A172 (cell line): ENCODE measurements at regions not wholly inside any gene's neighbourhood (a gene's known extent, or its start where the extent isn't known, plus 50 kb on each side); places are given as distances from the start of the nearest gene placed in this dataset.
A peak's percentile ranks its signal among the peaks of the same experiment; 100 is the strongest.
"Not testable (repeated sequence)": the region's sequence is repeated elsewhere in the genome, so short reads cannot be mapped to it uniquely, and the experiment has no call there.

Experiments used
- DNase-seq: peaks from one replicate; pipeline ENCODE4 v3.0.0-alpha.2; 2015; ENCODE audit warnings: low spot score

DNA sequence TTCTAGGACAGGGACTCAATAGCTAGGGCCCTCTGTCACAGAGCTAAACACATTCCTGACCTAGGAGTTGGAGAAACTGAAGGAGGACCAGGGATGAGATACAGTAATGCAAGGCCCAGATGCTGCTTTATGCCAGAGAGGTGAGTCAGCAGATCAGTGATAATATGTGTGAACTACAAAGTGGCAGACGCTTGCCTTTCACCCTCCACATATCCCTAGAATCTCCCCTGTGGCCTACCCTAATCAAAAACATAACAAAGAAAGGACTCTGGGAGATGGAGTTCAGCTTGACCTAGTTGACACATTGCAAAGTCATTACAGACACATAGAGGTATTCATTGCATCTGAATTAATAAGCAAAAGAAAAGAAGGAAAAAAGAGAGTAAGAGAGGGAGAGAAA, 417.6 kb upstream of the DYNLRB2 start:
- no peak for DNase-seq

DNA sequence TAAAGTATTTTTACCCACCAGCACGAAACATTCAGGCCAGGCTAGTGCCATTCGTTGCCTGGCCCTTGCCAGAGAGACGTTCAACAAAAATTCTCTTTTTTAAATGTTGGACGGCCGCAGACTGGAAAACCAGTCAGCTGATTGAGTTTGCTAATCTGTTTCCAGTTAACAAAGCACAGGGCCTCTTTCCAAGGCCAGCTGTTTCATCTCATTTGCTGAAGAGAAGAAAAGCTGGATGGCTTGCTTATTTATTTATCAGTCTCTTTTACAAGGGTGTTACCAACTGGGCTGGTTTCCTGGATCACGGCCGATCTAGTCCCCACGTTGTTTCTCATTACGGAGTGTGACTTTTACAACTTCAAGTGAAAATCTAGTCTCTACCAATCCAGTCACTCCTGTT, 418.7 kb upstream of the DYNLRB2 start:
- DNase-seq, result no peak

DNA sequence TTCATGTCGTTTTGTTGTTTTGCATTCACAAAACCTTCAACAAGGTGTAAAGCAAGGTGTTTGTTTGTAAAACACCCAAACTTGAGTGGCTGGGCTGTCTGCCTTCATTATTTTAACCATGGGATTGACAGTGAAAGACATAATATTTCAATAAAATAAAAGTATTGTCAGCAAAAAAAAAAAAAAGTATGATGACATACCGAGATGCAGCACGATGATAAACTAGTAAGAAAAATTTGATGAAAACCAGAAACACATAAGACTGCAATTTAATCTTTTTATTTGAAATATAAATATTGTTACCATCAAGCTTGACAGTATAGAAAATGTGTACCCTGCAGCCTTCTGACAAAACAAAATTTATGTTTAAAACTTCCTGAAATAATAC, 419.3 kb upstream of the DYNLRB2 start:
- DNase-seq, result no peak

- DNase-seq, result no peak
Measured at GRCh38 chr16:80120899-80121521, 419.8 kb upstream of the DYNLRB2 start.

DNA sequence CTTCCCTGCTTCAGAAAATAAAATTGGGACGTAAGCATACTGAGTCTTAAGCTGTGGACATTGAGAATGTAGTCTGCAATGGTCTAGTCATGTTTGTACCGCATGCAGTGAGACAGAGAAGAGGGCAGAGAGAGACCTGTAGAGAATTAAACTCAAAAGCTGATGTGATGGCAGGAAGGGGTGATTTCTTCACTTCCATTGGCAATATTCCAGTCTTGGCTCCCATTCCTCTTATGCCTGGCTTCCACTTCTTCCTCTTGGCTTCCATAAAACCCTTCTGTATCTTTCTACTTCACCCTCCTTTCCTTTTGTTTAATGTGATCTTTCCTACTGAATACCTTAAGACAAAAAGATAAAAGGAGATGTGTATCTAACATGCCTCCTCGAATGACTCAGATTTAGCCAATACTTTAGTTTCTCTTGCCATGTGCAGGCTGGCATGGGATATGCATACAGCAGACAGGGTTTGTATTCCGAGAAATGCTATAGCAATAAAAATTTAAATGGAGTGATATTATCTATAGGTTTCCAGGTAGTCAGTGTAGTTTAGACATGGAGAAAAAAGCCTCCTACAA, 423.1 kb upstream of the DYNLRB2 start:
- no peak for DNase-seq

DNA sequence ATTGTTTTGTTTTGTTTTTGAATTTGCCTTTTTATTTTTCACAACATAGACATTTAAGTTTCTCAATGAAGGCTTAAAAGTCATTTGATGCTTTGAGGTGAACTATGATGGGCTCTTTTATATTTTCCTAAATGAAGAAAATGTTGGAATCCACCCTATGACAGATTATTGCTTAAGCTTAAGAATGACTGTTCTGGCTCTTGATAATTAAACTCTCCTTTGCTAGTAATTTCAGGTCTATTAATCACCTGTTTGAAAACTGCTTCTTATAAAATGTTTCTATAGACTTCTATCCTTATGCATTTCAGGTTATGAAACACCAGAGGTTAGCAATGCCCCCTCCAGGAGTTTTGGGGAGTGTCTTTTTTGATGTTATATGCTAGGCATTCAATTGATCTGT, 424.1 kb upstream of the DYNLRB2 start:
- no peak for DNase-seq

DNA sequence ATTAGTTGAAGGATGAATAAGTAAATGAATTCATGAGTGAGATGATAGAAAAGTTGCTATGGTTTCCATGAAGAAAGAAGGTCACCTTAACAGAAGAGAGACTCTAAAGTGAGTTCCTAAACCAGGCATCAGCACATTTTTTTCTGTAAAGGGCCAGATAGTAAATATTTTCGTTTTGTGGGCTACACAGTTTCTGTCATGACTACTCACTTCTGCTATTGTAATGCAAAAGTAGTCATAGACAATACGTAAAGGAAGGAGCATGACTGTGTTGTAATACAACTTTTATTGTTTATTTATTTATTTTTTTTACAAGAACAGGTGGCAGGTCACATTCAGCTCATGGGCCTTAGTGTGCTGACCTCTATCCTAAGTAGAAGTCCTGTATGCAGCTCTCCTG, 426.1 kb upstream of the DYNLRB2 start:
- no peak for DNase-seq

- DNase-seq, result no peak
Measured at GRCh38 chr16:80113873-80114574, 426.8 kb upstream of the DYNLRB2 start.

- no peak for DNase-seq
Measured at GRCh38 chr16:80109581-80109980, 431.2 kb upstream of the DYNLRB2 start.

DNA sequence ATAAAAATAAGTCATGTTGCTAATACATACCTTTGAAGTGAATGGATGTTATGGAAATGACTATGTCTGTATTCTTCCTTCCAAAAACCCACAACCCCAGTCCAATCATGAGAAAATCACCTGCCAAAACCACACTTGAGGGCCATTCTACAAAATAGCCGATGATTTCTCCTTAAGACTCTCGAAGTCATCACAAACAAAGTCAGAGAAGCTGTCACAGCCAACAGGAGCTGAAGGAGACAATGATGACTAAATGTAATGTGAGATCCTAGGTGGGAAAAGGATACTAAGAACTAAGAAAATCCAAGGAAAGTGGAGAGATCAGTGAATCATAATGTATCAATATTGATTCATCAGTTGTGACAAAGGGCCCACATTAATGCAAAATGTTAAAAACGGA, 432.9 kb upstream of the DYNLRB2 start:
- DNase-seq, result no peak

GRCh38 chr16:80105751-80106150, 435.0 kb upstream of the DYNLRB2 start:
- no peak for DNase-seq

- no peak for DNase-seq
Measured at GRCh38 chr16:80105160-80105559, 435.6 kb upstream of the DYNLRB2 start.

GRCh38 chr16:80104401-80104800, 436.4 kb upstream of the DYNLRB2 start:
- DNase-seq, result no peak

- no peak for DNase-seq
Measured at GRCh38 chr16:80103463-80103862, 437.3 kb upstream of the DYNLRB2 start.

- no peak for DNase-seq
Measured at GRCh38 chr16:80100846-80101451, 439.8 kb upstream of the DYNLRB2 start.

GRCh38 chr16:80100186-80100585, 440.6 kb upstream of the DYNLRB2 start:
- no peak for DNase-seq

GRCh38 chr16:80097098-80097497, 443.7 kb upstream of the DYNLRB2 start:
- DNase-seq, result no peak

- no peak for DNase-seq
Measured at GRCh38 chr16:80092681-80093080, 448.1 kb upstream of the DYNLRB2 start.

- not testable (repeated sequence) for DNase-seq
Measured at GRCh38 chr16:80091453-80091852, 449.3 kb upstream of the DYNLRB2 start.

DNA sequence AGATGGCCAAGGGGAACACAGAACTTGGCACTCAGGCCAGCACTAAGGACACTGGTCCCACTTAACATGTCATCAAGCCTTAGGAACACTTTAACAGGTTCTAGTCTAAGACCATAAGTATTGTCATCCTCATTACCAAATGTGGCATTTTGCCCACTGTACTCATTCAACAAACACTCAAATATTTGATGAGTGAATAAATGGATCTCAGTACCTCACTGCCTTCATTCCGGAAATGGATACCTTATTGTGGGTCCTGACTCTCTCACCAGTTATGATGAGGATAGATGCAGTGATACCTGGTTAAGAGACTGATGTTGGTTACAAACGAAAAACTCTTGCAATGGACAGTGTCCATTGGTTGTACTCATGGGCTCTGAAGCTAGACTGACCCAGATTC, 455.2 kb upstream of the DYNLRB2 start:
- no peak for DNase-seq

GRCh38 chr16:80084614-80085013, 456.2 kb upstream of the DYNLRB2 start:
- peak; percentile 29 for DNase-seq

- no peak for DNase-seq
Measured at GRCh38 chr16:80084163-80084562, 456.6 kb upstream of the DYNLRB2 start.

- DNase-seq, result no peak
Measured at GRCh38 chr16:80082906-80083305, 457.9 kb upstream of the DYNLRB2 start.
